ENCODE measurements at regions not wholly inside any gene's neighbourhood (a gene's known extent, or its start where the extent isn't known, plus 50 kb on each side); places are given as distances from the start of the nearest gene placed in this dataset.

DNA sequence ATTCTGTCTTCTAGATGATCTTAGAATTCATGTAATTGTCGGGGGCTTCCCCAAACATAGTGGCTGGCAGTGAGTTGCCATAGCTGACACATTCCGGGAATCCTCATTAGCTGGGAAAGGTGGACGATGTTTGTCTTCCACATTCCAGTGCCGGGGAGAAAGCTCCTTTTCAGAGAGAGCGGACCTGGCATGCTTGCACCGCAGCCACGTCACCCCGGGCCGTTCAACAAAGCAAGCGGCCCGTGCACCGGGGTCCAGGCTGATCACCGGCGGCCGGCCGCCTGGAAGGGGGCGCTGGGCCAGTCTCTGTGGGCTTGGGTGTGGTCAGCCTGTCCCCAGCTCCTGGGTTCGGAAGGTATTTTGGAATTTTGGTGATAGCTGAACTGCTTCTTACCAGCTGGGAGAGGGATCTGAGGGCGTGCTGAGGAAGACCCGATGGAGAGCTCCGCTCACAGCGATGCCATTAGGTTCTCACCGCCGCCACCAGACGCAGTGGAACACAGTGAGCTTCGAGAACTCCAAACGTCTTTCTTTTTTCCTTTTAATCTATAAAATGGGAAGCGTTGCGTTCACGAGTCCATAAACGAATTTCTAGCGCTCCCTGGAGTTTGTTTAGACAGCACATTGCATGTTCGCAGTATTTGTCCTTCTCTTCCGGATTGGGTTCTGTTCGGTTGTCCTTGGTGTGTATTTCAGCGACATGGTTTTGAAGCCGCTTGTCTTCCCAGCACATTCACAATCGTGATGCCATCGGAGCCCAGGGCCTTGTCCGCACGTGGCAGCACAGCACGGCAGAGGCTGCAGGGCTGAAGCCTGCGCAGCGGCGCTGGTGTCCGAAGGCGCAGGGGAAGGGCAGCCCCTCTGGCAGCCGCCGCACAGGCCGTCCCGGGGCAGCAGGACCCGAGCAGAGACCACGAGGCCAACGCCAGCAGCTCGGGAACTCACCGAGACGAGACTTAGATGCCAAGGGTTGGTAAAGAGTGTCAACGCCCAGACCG is 557.6 kb downstream of the QKI start (continued):
- TF ChIP-seq MEIS2 (IDR thresholded peaks at IDR 0.05; ENCODE audit: partially characterized antibody): no peak
- TF ChIP-seq TAF9B (IDR thresholded peaks at IDR 0.05; ENCODE audit: partially characterized antibody): no peak
- TF ChIP-seq PHF20 (IDR thresholded peaks at IDR 0.05; ENCODE audit: partially characterized antibody): no peak
- TF ChIP-seq SMARCC2 (IDR thresholded peaks at IDR 0.05; ENCODE audit: low read depth): no peak
- TF ChIP-seq, protein P1, sequence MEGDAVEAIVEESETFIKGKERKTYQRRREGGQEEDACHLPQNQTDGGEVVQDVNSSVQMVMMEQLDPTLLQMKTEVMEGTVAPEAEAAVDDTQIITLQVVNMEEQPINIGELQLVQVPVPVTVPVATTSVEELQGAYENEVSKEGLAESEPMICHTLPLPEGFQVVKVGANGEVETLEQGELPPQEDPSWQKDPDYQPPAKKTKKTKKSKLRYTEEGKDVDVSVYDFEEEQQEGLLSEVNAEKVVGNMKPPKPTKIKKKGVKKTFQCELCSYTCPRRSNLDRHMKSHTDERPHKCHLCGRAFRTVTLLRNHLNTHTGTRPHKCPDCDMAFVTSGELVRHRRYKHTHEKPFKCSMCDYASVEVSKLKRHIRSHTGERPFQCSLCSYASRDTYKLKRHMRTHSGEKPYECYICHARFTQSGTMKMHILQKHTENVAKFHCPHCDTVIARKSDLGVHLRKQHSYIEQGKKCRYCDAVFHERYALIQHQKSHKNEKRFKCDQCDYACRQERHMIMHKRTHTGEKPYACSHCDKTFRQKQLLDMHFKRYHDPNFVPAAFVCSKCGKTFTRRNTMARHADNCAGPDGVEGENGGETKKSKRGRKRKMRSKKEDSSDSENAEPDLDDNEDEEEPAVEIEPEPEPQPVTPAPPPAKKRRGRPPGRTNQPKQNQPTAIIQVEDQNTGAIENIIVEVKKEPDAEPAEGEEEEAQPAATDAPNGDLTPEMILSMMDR (IDR thresholded peaks at IDR 0.05 in 2 of 3, conservative IDR thresholded peaks at IDR 0.05 in 1 of 3; ENCODE audit: insufficient read depth in 2 of 3, low read depth in 1 of 3, low read length in 3 of 3): peak in 1 of 3 experiments; percentile 30; a peak in 2 of 6 replicates
- TF ChIP-seq GABPA (tag; conservative IDR thresholded peaks at IDR 0.05; ENCODE audit: low read depth): no peak
- TF ChIP-seq TSC22D4 (tag; IDR thresholded peaks at IDR 0.05): no peak
- TF ChIP-seq, protein P2, sequence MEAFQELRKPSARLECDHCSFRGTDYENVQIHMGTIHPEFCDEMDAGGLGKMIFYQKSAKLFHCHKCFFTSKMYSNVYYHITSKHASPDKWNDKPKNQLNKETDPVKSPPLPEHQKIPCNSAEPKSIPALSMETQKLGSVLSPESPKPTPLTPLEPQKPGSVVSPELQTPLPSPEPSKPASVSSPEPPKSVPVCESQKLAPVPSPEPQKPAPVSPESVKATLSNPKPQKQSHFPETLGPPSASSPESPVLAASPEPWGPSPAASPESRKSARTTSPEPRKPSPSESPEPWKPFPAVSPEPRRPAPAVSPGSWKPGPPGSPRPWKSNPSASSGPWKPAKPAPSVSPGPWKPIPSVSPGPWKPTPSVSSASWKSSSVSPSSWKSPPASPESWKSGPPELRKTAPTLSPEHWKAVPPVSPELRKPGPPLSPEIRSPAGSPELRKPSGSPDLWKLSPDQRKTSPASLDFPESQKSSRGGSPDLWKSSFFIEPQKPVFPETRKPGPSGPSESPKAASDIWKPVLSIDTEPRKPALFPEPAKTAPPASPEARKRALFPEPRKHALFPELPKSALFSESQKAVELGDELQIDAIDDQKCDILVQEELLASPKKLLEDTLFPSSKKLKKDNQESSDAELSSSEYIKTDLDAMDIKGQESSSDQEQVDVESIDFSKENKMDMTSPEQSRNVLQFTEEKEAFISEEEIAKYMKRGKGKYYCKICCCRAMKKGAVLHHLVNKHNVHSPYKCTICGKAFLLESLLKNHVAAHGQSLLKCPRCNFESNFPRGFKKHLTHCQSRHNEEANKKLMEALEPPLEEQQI (IDR thresholded peaks at IDR 0.05): no peak
- TF ChIP-seq, protein P3, sequence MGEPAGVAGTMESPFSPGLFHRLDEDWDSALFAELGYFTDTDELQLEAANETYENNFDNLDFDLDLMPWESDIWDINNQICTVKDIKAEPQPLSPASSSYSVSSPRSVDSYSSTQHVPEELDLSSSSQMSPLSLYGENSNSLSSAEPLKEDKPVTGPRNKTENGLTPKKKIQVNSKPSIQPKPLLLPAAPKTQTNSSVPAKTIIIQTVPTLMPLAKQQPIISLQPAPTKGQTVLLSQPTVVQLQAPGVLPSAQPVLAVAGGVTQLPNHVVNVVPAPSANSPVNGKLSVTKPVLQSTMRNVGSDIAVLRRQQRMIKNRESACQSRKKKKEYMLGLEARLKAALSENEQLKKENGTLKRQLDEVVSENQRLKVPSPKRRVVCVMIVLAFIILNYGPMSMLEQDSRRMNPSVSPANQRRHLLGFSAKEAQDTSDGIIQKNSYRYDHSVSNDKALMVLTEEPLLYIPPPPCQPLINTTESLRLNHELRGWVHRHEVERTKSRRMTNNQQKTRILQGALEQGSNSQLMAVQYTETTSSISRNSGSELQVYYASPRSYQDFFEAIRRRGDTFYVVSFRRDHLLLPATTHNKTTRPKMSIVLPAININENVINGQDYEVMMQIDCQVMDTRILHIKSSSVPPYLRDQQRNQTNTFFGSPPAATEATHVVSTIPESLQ (CRISPR knock-in tag; IDR thresholded peaks at IDR 0.05): no peak
- no peak for TF ChIP-seq ZNF324 (CRISPR knock-in tag; IDR thresholded peaks at IDR 0.05)
- TF ChIP-seq, protein P4, sequence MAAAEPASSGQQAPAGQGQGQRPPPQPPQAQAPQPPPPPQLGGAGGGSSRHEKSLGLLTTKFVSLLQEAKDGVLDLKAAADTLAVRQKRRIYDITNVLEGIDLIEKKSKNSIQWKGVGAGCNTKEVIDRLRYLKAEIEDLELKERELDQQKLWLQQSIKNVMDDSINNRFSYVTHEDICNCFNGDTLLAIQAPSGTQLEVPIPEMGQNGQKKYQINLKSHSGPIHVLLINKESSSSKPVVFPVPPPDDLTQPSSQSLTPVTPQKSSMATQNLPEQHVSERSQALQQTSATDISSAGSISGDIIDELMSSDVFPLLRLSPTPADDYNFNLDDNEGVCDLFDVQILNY (CRISPR knock-in tag; IDR thresholded peaks at IDR 0.05): no peak
- peak; percentile 16 to 19; a peak in 1 of 4 replicates for TF ChIP-seq NRF1 (conservative IDR thresholded peaks at IDR 0.05 in 1 of 2, IDR thresholded peaks at IDR 0.05 in 1 of 2)
- no peak for TF ChIP-seq ZNF175 (CRISPR knock-in tag; IDR thresholded peaks at IDR 0.05; ENCODE audit: low read depth)
- TF ChIP-seq RBM34 (IDR thresholded peaks at IDR 0.05; ENCODE audit: borderline replicate concordance, insufficient read depth, low read length): no peak
- TF ChIP-seq, protein P5, sequence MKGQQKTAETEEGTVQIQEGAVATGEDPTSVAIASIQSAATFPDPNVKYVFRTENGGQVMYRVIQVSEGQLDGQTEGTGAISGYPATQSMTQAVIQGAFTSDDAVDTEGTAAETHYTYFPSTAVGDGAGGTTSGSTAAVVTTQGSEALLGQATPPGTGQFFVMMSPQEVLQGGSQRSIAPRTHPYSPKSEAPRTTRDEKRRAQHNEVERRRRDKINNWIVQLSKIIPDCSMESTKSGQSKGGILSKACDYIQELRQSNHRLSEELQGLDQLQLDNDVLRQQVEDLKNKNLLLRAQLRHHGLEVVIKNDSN (CRISPR knock-in tag; IDR thresholded peaks at IDR 0.05): no peak
- peak in 1 of 2 experiments; percentile 59; a peak in 2 of 4 replicates for TF ChIP-seq RAD21 (CRISPR knock-in tag; conservative IDR thresholded peaks at IDR 0.05 in 1 of 2, IDR thresholded peaks at IDR 0.05 in 1 of 2)
- no peak for TF ChIP-seq ZNF79 (CRISPR knock-in tag; IDR thresholded peaks at IDR 0.05; ENCODE audit: low read depth)
- no peak for TF ChIP-seq ZNF354B (CRISPR knock-in tag; IDR thresholded peaks at IDR 0.05)
- no peak for TF ChIP-seq NFIX (CRISPR knock-in tag; IDR thresholded peaks at IDR 0.05; ENCODE audit: low read depth)

All from K562 (cell line).